ENCODE measurements at regions not wholly inside any gene's neighbourhood (a gene's known extent, or its start where the extent isn't known, plus 50 kb on each side); places are given as distances from the start of the nearest gene placed in this dataset.
"Not testable (repeated sequence)": the region's sequence is repeated elsewhere in the genome, so short reads cannot be mapped to it uniquely, and the experiment has no call there.

- DNase-seq = not testable (repeated sequence)
These were observed 183.7 kb upstream of the AKAP13 start for GRCh38 chr15:85196697-85197096.

GRCh38 chr15:85197582-85197981 lies 182.8 kb upstream of the AKAP13 start:
- not testable (repeated sequence) for DNase-seq

- not testable (repeated sequence) for DNase-seq
These were observed 182.0 kb upstream of the AKAP13 start for GRCh38 chr15:85198432-85198831.

DNA sequence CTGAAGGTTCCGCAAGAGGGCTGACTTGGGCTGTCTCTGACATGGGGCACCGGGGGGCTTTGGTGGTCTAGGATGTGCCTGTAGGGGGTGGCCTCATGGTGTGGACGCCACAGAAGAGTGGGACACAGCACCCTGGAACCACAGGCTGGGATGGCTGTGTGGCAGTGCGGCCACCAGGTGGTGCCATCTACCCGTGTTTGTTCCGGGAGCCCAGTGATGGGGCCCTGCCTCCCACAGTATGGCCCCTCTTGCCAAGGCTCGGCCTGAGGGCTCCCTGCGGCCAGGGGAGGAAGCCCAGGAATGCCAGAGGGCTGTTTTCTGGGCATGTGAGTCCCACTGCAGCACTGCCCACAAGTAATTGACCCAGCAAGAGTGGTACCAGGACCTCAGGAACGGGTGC lies 180.2 kb upstream of the AKAP13 start:
- DNase-seq = not testable (repeated sequence)

GRCh38 chr15:85201118-85201793 lies 179.1 kb upstream of the AKAP13 start:
- DNase-seq = not testable (repeated sequence)

- not testable (repeated sequence) for DNase-seq
These were observed 175.9 kb upstream of the AKAP13 start for GRCh38 chr15:85204481-85204880.

DNA sequence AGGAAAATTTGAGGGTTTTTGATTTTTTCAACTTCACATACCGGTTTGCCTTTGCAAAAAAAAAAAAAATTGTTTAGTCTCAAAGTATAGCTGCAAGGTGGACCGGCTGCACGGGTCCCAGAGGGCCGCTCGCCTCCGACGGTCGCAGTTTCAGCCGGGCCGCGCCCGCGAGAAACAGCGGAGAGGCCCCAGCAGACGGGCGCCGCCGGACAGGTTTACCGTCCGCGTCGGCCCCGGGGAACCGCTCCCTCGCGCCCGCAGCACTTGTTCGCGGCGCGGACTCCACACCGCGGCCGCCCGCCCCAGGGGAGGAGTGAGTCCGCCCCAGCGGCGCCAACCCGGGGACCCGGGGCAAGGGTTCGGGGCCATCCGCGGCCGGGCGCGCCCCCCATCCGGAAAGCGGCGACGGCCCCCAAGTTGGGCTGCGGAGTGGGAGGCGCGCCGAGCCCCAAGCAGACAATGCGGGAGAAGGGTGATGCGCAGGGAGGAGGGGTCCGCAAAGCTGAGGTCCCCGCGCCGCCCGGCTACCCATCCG lies 146.5 kb upstream of the AKAP13 start:
- DNase-seq = not testable (repeated sequence)

DNA sequence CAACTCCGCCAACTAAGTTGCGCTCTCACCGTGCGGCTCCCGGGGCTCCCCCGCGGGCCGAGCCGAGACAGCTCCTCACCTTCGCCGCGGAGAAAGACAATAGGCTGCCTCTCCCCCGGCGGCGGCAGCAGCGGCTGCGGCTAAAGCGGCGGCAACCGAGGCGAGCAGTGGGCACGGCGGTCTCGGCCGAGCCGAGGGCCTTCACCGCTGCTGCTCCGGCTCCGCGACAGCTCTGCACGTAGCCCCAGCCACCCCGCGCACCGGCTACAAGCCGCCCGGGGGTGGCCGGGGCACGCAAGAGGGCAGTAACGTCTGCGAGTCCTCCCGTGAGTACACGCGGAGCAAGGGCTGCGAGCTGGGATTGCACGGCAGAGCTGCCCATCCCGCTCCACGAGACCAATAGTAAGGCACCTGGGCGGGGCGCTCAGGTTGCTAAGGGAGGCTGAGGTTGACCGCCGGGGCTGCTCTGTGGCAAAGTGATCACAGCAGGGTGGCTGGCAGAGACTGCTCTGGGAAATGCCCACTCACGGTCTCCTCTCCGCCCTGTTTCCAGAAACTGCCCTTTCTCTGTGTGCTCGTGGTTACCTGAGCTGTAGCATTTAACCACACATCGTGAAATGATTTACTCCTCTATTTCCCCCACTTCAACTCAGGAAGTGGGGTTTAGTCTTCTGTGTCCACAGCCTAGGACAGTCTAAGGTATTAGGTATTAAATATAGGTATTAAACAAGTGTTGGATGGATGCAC lies 145.8 kb upstream of the AKAP13 start:
- not testable (repeated sequence) for DNase-seq

- DNase-seq = not testable (repeated sequence)
These were observed 136.3 kb upstream of the AKAP13 start for GRCh38 chr15:85244056-85244455.

GRCh38 chr15:85250938-85251542 lies 129.4 kb upstream of the AKAP13 start:
- DNase-seq = not testable (repeated sequence)

DNA sequence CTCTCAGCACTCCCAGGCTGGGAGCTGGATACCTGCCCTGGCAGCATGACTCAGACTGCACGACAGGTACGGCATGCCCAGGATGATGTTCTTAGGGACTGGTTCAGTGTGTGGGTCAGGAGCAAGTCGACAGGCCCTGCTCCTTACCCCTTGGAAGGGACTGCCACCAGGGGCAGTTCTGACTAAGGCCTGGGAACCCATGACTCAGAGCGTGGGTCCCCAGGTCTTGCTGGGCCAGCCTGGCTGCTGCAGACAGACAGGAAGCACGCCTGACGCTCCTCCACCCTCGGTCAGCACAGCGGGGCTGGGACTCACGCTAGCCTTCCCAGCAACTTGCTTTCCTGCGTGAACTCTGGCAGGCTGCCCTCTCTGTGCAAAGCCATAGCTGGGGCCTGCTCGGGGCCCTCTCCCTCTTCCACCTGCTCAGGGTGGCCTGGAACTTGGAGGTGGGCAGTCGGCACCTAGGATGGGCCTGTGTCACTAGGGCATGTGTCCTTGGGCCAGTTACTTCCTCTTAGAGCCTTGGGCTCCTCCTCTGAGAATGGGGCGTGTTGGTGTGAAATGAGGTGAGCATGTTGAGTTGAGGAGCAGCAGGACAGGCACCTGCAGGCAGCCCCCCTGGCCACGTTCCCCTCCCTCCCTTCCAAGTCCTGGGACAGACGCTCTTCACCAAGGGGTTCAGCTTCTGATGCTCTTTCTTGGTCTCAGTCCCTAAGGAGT lies 127.0 kb upstream of the AKAP13 start:
- not testable (repeated sequence) for DNase-seq

- DNase-seq = not testable (repeated sequence)
These were observed 125.4 kb upstream of the AKAP13 start for GRCh38 chr15:85254961-85255360.

DNA sequence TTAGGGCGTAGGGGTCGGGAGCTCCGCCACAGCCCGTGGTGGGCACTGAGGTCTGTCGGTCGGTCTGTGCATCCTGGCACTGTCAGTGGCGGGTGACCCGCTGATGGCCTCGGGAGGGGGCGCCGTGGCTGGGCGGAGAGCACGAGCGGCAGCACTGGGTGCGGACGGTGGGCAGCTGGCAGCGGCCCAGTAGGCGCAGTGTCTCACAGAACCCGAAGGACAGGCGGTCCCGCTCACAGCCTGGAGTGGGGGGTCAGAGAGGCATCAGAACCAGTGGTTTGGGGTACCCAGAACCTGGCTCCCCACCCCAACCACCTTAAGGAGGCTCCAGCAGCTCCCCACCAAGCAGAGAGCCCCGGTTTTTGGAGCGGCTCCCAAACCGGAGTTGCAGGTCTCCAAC lies 124.9 kb upstream of the AKAP13 start:
- DNase-seq = not testable (repeated sequence)

DNA sequence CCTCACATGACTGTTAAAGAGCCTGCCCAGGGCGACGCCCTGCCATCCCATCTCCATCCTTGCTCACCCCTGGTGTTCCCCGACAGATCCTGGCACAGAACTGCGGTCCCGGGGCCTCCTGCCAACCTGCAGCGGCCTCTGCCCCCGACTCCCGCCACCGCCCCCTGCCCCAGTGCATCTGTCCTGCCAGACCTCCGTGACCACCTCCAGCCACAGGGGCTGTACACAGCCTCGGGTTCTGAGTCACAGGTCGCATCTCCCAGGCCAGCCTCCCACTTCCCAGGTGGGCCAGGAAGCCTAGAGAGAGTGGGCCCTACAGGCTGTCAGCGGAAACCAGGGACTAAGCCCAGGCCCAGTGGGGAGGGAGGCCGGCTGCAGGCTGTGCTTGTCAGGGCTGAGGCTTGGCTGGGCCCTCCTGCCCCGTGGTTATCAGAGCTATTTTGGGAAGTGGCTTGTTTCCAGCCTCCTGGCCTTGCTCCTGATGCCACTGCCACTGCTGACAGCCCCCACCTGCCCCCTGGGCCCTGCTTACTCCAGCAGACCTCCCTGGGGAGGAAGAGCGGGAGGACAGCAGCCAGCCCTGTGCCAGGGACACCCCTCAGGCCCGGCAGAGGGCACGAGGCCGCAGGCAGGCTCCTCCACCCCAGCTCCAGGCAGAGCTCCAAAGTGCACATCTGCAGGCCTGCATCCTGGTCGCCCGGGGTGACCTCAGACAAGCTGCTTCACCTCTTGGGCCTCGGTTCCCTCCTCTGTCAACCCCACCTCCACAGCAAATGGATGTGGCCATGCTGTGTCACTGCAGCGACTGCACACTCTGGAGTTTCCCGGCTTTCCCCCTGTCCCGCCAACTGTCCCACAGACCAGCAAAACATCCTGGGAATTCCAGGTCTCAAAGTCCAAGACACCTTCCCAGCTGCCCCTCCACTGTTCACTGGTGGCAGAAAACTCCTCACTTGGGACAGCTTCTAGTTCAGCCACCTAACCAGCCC lies 124.1 kb upstream of the AKAP13 start:
- DNase-seq = not testable (repeated sequence)

- not testable (repeated sequence) for DNase-seq
These were observed 122.3 kb upstream of the AKAP13 start for GRCh38 chr15:85258062-85258445.

DNA sequence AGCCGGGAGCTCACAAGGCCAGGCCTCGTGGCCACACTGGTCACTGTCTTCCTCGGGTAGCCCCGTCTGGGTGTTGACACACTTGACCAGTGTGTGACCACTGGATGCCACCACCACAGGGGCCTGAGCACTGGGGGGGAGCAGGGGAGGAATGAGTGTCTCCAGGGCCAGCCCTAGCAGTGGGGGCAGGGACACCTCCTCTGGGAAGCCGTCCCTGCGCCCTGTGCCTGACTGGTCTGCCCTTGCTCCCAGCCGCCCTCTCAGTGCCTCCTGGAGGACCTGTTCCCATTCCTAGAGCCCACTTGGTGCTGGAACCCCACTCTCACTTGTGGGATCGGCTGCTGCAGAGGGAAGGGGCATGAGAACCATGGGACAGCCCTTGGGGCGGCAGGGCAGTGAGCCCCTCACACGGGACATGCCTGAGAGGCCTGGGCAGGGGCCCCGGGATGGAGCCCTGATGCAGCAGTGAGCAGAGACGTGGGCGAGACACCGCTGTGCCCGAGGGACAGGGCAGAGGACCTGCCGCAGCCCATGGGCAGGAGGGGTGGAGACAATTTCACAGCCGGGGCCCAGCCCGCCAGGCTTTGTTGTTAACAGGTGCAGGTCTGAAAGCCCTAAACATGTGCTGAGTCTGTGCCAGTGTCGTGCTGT lies 121.7 kb upstream of the AKAP13 start:
- DNase-seq = not testable (repeated sequence)

DNA sequence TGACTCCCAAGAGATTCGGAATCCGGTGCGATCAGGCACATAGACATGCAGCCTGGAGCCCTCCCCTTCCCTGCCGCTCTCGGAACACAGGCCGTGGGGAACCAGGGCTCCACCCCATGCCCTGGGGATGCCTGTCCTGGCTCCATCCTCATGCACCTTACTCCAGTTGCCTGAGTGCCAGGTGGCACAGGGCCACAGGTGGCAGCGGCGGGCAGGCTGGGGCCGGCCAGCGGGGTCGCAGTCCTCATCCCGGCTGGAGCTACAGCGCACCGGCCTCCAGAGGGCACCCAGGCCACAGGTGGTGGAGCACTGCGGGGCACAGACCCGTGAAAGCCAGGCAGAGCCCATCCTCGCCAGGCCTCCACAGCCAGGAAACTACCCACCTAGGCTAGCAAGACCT lies 119.9 kb upstream of the AKAP13 start:
- DNase-seq = not testable (repeated sequence)

DNA sequence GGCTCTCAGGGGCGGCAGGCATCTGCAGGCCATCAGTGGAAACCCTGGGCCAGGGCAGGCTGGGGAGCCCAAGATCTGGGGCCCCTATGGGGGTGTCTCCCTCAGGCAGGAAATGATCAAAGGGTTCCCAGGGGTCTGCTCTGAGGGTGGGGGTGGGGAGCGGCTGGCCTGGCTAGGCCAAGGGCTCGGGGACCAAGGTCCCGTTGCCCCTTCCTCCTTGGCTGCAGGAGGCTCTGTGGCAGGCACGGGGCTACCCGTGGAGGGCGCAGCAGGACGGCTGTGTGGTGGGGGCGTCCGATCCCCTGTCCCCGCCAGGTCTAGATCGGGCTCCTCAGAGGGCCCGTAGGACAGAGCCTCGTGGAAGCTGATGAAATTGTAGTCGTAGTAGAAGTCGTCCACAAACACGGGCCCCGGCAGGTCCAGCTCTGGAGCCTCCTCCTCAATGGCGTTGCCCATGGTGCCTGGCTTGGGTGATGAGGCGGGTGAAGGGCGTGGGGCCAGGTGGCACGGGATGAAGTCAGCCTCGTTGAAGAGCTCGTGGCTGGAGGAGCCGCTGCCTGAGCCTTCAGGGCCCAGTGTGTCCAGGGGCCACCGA lies 117.8 kb upstream of the AKAP13 start:
- DNase-seq = not testable (repeated sequence)

- DNase-seq = not testable (repeated sequence)
These were observed 116.5 kb upstream of the AKAP13 start for GRCh38 chr15:85263842-85264440.

DNA sequence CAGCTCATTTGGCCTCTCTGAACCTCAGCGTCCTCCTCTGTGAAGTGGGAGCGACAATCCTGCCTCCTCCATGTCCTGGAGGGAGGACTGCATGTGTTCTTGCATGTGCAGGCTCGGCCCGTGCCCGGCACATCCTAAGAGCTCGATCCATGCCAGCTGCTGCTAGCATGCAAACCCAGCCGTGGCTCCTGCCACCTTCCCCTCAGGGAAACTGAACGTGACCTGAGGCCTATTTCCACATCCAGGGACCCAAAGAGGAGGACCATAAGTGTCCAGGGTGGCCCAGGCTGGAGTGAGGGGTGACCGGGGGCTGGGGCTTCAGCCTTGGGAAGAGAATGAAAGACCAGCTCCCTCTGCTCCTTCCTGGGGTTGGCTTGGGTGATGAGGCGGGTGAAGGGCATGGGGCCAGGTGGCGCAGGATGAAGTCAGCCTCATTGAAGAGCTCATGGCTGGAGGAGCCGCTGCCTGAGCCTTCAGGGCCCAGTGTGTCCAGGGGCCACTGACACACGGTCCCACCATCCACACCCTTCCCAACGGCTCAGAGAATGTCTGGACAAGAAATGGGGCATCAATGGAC lies 115.7 kb upstream of the AKAP13 start:
- DNase-seq = not testable (repeated sequence)
